AG09309 (cell line): ENCODE measurements at regions not wholly inside any gene's neighbourhood (a gene's known extent, or its start where the extent isn't known, plus 50 kb on each side); places are given as distances from the start of the nearest gene placed in this dataset.

Source experiments
- DNase-seq: peaks from one replicate; pipeline ENCODE4 v3.0.0-alpha.2; 2010; ENCODE audit warnings: low read depth
- H3K4me3 ChIP-seq: 2 replicates; pipeline ENCODE4 v1.5.1; 2011; ENCODE audit warnings: mild to moderate bottlenecking, low read depth, low read length, moderate library complexity; ENCODE audit not compliant: control insufficient read depth
- TF ChIP-seq, protein P1 (sequence below): IDR thresholded peaks from 2 replicates; pipeline ENCODE4 v1.5.1; 2011; ENCODE audit warnings: mild to moderate bottlenecking, low read depth, low read length, inconsistent platforms; ENCODE audit not compliant: insufficient read depth, control insufficient read depth; ENCODE audit errors: missing control alignments

DNA sequence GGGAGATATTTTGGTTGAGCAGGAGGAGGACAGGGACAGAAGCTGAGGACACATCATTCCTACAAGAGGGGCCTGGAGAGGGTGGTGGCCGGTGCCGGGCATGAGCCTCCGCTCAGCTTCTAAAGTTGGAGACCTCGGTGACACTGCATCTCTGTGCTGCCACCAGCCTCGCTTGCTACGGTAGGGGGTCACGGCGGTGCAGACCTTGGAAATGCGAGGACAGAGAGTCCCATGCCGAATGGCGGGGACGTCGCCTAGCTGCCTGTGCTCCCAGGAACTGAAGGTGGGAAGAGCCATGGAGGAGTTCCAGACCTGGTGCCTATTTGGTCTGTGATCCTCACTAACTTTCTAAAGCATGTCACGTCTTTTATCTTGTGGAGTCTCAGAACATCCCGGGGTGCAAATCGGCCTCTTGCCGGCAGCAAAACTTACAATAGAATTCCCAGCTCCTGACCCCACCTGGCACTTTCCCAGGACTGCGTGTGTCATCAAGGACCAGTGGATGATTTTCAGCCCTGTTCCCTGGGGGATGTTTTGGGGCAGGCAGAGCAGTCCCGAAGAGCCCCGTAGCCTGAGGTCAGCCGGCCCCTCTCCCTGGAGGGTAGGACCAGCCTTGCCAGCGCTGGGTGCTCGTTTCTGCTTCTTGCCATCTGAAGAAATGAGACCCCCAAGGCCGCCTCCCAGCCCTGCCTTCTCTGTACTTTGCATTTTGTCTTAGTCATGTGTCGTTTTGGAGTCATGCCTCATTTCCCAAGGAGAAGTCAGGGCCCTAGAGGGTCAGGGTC lies 205.8 kb upstream of the SHH start:
- no peak overlapping the region for H3K4me3 ChIP-seq
- TF ChIP-seq, protein P1, sequence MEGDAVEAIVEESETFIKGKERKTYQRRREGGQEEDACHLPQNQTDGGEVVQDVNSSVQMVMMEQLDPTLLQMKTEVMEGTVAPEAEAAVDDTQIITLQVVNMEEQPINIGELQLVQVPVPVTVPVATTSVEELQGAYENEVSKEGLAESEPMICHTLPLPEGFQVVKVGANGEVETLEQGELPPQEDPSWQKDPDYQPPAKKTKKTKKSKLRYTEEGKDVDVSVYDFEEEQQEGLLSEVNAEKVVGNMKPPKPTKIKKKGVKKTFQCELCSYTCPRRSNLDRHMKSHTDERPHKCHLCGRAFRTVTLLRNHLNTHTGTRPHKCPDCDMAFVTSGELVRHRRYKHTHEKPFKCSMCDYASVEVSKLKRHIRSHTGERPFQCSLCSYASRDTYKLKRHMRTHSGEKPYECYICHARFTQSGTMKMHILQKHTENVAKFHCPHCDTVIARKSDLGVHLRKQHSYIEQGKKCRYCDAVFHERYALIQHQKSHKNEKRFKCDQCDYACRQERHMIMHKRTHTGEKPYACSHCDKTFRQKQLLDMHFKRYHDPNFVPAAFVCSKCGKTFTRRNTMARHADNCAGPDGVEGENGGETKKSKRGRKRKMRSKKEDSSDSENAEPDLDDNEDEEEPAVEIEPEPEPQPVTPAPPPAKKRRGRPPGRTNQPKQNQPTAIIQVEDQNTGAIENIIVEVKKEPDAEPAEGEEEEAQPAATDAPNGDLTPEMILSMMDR, result no peak
- no peak for DNase-seq

DNA sequence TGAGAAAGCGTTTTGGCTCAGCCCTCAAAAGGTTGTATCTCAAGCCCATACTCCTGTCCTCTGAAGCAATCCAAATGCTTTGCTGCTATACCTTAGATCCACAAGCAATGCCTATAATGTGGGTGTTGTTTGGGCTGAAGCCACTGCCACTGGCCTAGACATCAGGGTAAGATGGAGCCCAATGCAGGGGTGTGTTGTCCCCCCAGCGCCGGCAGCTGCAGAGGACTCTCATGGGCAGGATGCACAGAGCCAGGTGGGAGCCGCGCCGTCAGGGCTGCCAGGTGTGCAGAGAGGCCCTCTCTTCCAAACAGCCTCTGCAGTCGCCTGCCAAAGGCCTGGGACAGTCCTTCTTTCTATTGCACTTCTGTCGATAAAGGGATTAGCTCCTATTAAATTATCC lies 205.2 kb upstream of the SHH start:
- no peak for DNase-seq
- TF ChIP-seq, protein P1, result no peak
- H3K4me3 ChIP-seq, result no peak overlapping the region

DNA sequence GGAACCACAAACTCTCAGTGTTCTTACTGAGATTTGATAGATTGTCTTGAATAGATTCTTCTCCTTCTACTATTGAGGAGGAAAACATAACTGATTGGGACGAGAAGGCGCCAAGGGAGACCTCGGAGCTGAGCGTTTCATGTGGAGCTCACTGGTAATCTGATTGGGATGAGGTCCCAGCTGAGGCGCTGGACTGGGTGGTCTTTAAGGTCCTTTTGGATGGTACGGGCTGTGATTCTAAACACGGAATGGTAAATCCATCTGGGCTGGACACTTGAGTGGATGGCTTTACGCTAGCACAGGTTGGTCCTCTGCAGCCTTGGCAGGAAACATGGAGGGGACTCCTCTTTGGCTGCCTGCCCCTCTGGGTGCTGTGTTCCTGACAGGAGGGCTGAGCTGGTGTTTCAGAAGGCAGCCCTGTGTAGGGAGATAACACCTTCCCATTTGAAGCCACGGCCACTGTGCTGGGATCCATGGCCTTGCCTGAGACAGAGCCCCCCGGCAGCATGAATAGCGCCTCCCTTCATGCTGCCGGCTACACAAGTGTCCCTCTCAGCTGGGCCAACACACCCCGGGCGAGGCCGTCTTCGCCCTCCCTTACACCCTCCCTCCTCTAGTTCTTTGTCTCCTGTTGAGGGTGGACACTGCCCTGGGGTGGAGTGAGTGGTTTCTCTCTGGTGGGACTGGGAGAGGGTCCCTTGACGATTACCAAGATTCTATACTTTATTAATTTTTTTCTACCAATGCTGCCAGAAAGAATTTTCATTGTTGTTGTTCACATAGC lies 203.2 kb upstream of the SHH start:
- H3K4me3 ChIP-seq, result no peak overlapping the region
- TF ChIP-seq, protein P1, result no peak
- no peak for DNase-seq

GRCh38 chr7:156014808-156015207 lies 202.5 kb upstream of the SHH start:
- H3K4me3 ChIP-seq, result no peak overlapping the region
- TF ChIP-seq, protein P1, result no peak
- no peak for DNase-seq

DNA sequence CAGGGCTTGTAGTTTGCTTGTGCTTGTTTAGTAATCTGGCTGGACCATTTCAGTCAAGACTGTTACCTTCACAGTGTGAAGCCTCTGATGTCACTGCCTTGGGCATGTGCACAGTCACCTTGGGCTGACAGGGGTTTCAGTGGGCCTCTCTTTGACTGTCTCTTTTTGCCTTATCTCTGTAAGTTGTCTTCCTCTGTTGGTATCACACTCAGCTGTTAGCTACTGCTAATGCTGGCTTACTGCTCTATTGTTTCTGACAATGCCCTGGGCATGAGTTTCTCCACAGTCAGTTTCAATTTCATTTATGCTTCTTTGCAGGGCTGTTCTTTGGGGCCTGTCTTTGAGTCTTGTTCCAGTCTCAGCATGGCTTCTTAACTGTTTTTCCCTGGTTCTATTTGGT lies 201.9 kb upstream of the SHH start:
- H3K4me3 ChIP-seq, result no peak overlapping the region
- no peak for DNase-seq
- TF ChIP-seq, protein P1, result no peak

DNA sequence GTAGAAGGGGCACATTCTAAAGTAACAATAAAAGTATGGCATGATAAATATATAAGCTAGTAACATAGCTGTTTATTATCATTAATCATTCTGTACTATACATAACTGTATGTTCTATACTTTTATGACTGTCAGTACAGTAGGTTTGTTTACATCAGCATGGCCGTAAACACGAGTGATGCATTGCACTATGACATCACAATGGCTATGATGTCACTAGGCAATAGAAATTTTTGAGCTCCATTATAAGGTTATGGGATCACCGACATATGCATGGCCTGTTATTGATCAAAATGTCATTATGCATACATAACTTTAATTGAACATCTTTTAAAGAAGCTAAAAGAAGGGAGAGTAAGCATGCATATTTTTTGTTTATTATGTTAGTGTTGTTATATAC lies 200.1 kb upstream of the SHH start:
- DNase-seq, result no peak
- TF ChIP-seq, protein P1, result no peak
- H3K4me3 ChIP-seq, result no peak overlapping the region
